ENCODE measurements at regions not wholly inside any gene's neighbourhood (a gene's known extent, or its start where the extent isn't known, plus 50 kb on each side); places are given as distances from the start of the nearest gene placed in this dataset.

- Histone ChIP-seq H3K56ac (replicated peaks; ENCODE audit: insufficient read length, low read depth, low read length) (no peak overlapping the region), H3K27ac (ENCODE audit: low read depth, low read length) (no peak overlapping the region), H3K14ac (ENCODE audit: insufficient read length) (no peak overlapping the region), H4K91ac (replicated peaks; ENCODE audit: insufficient read length, low read length) (no peak overlapping the region), H3K23ac (ENCODE audit: insufficient read length) (no peak overlapping the region), H4K8ac (ENCODE audit: extremely low read depth, insufficient read depth, low read length) (no peak overlapping the region), H3K9me3 (ENCODE audit: insufficient read depth in 2 of 2, low read depth in 1 of 2, low read length in 1 of 2) (no peaks in the 10 kb centered on the region), H2AFZ (ENCODE audit: low read length) (no peak overlapping the region), H2BK12ac (ENCODE audit: low read depth, low read length) (no peak overlapping the region), H4K5ac (ENCODE audit: insufficient read length, low read depth, low read length) (no peak overlapping the region), H2BK20ac (ENCODE audit: low read length) (no peak overlapping the region), H3K4me2 (ENCODE audit: insufficient read depth in 1 of 2, low read depth in 2 of 2, low read length in 2 of 2) (no peak overlapping the region), H2AK5ac (ENCODE audit: low read depth, low read length) (no peak overlapping the region), H3K79me2 (ENCODE audit: control insufficient read depth in 1 of 2, insufficient read depth in 2 of 2, low read length in 2 of 2) (no peaks in the 10 kb centered on the region), H3K79me1 (ENCODE audit: low read depth, low read length) (no peaks in the 10 kb centered on the region), H2BK120ac (replicated peaks; ENCODE audit: low read depth, low read length) (no peak overlapping the region), H3K36me3 (ENCODE audit: control insufficient read depth in 2 of 4, insufficient read depth in 4 of 4, low read length in 3 of 4) (no peaks in the 10 kb centered on the region), H3K9ac (replicated peaks in 1 of 4; ENCODE audit: extremely low read depth in 1 of 4, low read depth in 3 of 4, low read length in 3 of 4) (no peak overlapping the region), H3K4me1 (replicated peaks in 1 of 4; ENCODE audit: control insufficient read depth in 3 of 4, insufficient read depth in 4 of 4, low read length in 3 of 4) (peaks cover 3 to 16% (median 9%) of the 10 kb centered on the region in 4 experiments; a peak in 6 of 7 replicates), H3K4me3 (ENCODE audit: extremely low read depth in 1 of 4, insufficient read depth in 2 of 4, low read depth in 3 of 4, low read length in 4 of 4) (no peak overlapping the region), H3K18ac (ENCODE audit: extremely low read depth, low read length) (no peak overlapping the region), H2BK15ac (ENCODE audit: low read length) (no peak overlapping the region), H3K23me2 (ENCODE audit: low read depth, low read length) (no peaks in the 10 kb centered on the region), H3K4ac (replicated peaks; ENCODE audit: insufficient read length, low read depth, low read length) (no peak overlapping the region), H3K27me3 (replicated peaks in 1 of 4; ENCODE audit: control insufficient read depth in 3 of 4, extremely low read depth in 1 of 4, insufficient read depth in 3 of 4, low read length in 3 of 4) (no peaks in the 10 kb centered on the region; a peak in 1 of 7 replicates), H4K20me1 (replicated peaks in 1 of 2; ENCODE audit: control insufficient read depth in 1 of 2, insufficient read depth in 2 of 2, low read length in 2 of 2) (no peaks in the 10 kb centered on the region), H2BK5ac (ENCODE audit: low read depth, low read length) (no peak overlapping the region)
- ChIA-PET CTCF (ENCODE audit: partially characterized antibody) (no interaction called here), POLR2A (ENCODE audit: partially characterized antibody) (no interaction called here)
- FAIRE-seq (no peak), DNase-seq (ENCODE audit: low read depth in 1 of 2, low spot score in 2 of 2) (no peak)
- 83% methylated on average over 4 of the region's 4 CpGs; no CpG with 5 or more reads in 1 of the 2 experiments for WGBS, 2 experiments (ENCODE audit: extremely low coverage in 1 of 2, insufficient coverage in 1 of 2, insufficient read length in 1 of 2, insufficient replicate concordance in 2 of 2, low coverage in 1 of 2, low lambda C conversion rate in 2 of 2, missing lambda C conversion rate in 1 of 2)
- TF ChIP-seq NRF1 (IDR thresholded peaks at IDR 0.05; ENCODE audit: low read depth, low read length), result no peak
- no peak for TF ChIP-seq POLR2A (IDR thresholded peaks at IDR 0.05; ENCODE audit: control extremely low read depth in 1 of 2, low read depth in 2 of 2, low read length in 2 of 2)
- no peak for TF ChIP-seq POU5F1 (IDR thresholded peaks at IDR 0.05; ENCODE audit: low read depth, low read length)
- no peak for TF ChIP-seq FOSL1 (IDR thresholded peaks at IDR 0.05; ENCODE audit: insufficient read depth, low read depth, low read length)
These were observed 152.5 kb upstream of the ZNF366 start for GRCh38 chr5:72659726-72660125.

All from H1 (cell line).